NCI-H774 (cell line): ENCODE measurements at regions not wholly inside any gene's neighbourhood (a gene's known extent, or its start where the extent isn't known, plus 50 kb on each side); places are given as distances from the start of the nearest gene placed in this dataset.

Experiments used
- DNase-seq: peaks from one replicate; lab custom pipeline; 2025; lab: John Stamatoyannopoulos, UW

- DNase-seq, result no peak
Measured at GRCh38 chr2:19426941-19427340, 68.5 kb upstream of the OSR1 start.

- no peak for DNase-seq
Measured at GRCh38 chr2:19426144-19426543, 67.7 kb upstream of the OSR1 start.

- no peak for DNase-seq
Measured at GRCh38 chr2:19425419-19425818, 67.0 kb upstream of the OSR1 start.

GRCh38 chr2:19419211-19419880, 60.9 kb upstream of the OSR1 start:
- no peak for DNase-seq

GRCh38 chr2:19416784-19417684, 58.6 kb upstream of the OSR1 start:
- DNase-seq, result no peak

- DNase-seq, result no peak
Measured at GRCh38 chr2:19416083-19416482, 57.7 kb upstream of the OSR1 start.

- no peak for DNase-seq
Measured at GRCh38 chr2:19409046-19409445, 50.6 kb upstream of the OSR1 start.

- no peak for DNase-seq
Measured at GRCh38 chr2:19408592-19408991, 50.2 kb upstream of the OSR1 start.
